SK-N-MC (cell line): ENCODE measurements at regions not wholly inside any gene's neighbourhood (a gene's known extent, or its start where the extent isn't known, plus 50 kb on each side); places are given as distances from the start of the nearest gene placed in this dataset.

Experiments
- EZH2 ChIP-seq: fragments of 200-600 bp; sonication (generic); IDR thresholded peaks from one replicate; pipeline ENCODE4 v1.6.1; 2017; ENCODE audit warnings: antibody characterized with exemption
- FOXP2 ChIP-seq: optimal IDR thresholded peaks from 2 replicates; pipeline ENCODE3; 2011; ENCODE audit warnings: mild to moderate bottlenecking, moderate library complexity; ENCODE audit not compliant: insufficient read depth; ENCODE audit errors: extremely low read length, control extremely low read depth
- POLR2AphosphoS5 ChIP-seq: IDR thresholded peaks from 2 replicates; pipeline ENCODE4 v1.6.1; 2012; ENCODE audit warnings: mild to moderate bottlenecking, low read depth, low read length, borderline replicate concordance

DNA sequence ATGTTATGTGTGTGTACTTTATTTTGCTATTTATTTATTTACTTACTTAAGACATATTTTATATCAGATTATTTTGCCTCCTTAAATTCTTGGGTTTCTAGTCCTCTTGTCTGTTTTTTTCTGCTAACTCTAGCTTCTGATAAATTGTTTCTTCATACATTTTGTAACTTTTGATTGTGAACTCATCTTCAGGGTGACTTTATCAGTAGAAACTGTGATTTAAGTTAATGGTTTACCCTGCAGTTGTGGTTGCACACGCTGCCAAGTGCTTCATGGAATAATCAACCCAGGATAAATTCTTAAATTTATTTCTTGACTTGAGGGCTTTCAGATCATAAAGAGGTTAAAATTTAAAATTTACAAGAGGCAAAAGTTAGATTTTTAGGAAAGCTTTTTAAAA lies 173.3 kb downstream of the CENPW start:
- TF ChIP-seq POLR2AphosphoS5, result no peak
- no peak for TF ChIP-seq EZH2
- TF ChIP-seq FOXP2, result no peak
